ENCODE measurements at regions not wholly inside any gene's neighbourhood (a gene's known extent, or its start where the extent isn't known, plus 50 kb on each side); places are given as distances from the start of the nearest gene placed in this dataset.

DNA sequence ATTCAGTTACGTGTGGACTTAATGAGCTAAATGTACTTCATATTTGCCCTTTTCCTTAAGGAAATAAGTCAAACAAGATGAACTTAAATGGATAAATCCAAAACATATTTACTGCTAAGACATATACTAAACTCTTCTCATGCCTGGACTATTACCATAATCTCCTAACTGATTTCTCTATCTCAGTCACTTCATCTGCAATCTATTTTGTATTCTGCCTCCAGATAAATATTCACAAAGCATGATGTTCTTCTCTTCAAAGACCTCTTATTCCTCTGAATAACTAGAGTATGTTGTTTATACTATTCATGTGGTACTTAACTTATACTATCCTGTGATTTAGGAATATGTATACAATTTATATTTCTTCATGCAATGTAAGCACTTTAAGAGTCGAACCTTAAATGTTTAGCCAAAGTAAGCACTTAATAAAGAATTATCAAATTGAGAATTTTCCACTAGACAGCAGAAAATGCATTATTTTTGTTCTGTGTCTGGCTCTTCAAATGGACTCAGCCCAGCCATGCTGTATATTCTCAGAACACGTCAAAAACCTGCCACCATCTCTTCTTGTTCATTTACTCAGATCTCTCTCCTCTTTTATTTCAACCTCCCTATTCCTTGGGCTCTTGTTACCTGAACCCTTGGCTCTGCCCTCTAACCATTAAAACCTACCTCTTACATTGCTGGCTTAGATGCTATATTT, 79.9 kb upstream of the ARHGAP28 start:
- DNase-seq (ENCODE audit: low spot score) = peak; percentile 65

- DNase-seq (ENCODE audit: low spot score) = no peak
Measured at GRCh38 chr18:6650127-6650507, 79.4 kb upstream of the ARHGAP28 start.

- no peak for DNase-seq (ENCODE audit: low spot score)
Measured at GRCh38 chr18:6650747-6651146, 78.8 kb upstream of the ARHGAP28 start.

GRCh38 chr18:6652098-6652497, 77.4 kb upstream of the ARHGAP28 start:
- no peak for DNase-seq (ENCODE audit: low spot score)

DNA sequence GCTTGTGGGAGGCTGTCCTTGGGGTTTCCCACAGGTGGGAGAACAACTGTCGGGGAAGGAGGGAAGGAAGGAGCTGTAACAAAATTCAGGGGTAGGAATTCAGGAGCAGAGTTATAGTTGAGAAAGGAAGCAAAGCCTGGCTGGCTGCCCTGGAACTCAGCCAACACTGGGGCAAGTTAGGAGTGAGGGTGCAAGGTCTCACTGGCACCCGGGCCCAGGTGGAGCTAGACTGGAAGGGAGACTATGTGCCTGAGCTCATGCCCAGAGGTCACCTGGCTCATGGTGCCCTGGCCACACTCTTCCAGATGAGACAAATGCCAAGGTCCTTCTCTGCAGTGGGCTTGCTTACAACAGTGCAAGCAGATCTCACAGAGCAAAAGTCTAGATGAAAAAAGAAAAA, 75.6 kb upstream of the ARHGAP28 start:
- DNase-seq (ENCODE audit: low spot score) = no peak

DNA sequence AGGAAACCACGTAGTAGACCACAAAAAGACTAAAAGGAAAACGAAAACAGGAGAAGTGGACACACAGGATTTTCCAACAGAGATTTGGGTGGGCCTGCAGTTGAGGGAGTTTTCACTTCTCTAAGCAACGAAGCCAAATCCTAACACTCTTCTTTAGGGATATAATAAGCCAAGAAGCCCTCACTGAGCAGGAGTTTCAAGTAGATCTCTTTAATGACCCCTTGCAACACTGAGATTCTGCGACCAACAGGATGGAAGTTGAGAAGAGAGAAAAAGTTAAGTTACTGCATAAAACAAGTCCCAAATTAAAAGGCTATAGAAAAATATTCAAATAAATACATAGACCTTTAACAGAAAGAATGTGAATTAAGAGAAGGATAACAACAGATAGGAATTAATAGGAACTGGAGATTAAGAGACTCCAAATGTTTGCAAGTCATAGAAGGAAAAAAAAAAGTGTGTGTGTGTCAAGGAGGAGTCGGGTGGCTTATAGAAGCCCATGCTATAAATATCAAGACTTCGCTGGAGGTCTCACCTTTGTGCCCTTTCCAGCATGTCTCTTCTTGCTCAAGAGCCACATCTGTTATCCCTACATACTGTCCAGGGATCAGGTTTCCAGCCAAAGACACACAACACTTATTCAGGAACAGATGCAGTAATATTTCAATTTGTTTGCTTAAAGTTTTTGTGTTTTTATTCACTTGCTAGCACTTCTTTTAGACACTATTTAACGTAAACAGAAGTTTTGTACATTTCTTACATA, 69.4 kb upstream of the ARHGAP28 start:
- peak; percentile 59 for DNase-seq (ENCODE audit: low spot score)

- DNase-seq (ENCODE audit: low spot score) = peak; percentile 66
Measured at GRCh38 chr18:6661692-6662415, 67.7 kb upstream of the ARHGAP28 start.

GRCh38 chr18:6666012-6666685, 63.4 kb upstream of the ARHGAP28 start:
- peak; percentile 39 for DNase-seq (ENCODE audit: low spot score)

DNA sequence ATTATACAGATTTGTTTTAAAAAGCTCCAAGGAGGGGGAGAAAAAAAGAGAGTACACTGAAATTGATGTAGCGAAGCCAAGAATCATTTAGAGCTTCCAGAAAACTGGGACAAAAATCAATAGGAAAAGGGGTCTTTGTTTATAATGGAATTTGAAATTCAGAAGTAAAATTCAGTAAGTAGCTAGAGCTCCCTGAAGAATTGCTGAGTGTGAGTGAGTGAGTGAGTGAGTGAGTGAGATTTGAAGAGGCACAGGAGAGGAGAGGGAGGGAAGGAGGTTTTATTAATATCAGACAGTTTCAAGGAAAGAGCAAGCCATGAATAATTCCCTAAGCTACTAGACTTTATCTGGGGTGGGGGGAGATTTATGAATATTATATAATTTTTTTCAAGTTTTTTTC, 60.7 kb upstream of the ARHGAP28 start:
- DNase-seq (ENCODE audit: low spot score) = peak; percentile 66

DNA sequence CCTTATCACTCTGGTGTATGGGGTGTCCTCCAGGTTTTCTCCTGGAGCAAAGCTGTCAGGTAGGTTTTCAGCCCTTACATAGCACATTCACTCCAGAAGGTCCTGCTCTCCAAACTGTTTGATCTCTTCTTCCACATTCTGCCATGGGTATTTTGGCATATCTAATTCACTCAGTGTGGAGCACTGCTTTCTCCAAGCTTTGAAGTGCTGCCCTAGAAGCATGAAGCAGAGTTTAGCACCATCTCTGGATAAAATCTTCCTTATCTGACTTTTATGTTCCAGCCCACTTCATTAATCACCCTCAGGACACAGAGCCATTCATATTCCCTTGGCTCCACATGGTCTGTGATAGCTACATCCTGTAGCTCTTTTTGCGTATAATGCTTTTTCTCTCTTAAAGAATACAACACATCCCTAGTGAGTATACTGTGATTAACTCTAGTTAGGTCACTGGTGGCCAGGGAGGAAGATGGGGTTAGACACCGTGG, 56.7 kb upstream of the ARHGAP28 start:
- peak; percentile 95 for DNase-seq (ENCODE audit: low spot score)

DNA sequence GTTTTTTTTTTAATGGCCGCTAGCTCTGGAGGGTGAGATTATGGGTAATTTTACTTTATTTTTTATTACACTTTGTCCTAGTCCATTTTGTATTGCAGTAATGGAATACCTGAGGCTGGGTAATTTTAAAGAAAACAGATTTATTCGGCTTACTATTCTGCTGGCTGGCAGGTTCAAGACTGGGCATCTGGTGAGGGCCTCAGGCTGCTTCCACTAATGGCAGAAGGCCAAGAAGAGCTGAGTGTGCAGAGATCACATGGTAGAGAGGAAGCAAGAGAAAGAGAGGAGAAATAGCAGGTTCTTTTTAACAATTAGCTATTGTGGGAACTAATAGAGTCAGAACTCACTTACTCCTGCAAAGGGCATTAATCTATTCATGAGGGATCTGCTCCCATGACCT, 52.4 kb upstream of the ARHGAP28 start:
- DNase-seq (ENCODE audit: low spot score) = no peak

DNA sequence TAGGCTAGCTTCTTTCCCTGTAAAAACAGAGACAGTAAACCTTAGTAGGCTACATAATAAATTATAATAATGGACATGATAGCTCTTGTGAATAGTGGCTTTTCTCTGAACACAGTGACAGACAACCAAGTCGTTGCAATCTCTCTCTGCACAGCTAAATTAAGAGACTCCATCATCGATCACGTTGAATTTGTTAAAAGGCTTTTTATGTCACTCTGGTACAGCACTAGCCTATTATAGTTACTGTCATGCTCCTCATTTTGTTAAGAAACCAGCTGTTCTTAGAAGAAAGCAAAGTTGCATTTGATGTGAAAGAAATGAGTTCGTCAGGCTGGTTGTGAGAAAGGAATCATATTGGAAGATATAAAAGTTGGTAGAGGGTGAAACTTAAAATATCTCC, 50.3 kb upstream of the ARHGAP28 start:
- no peak for DNase-seq (ENCODE audit: low spot score)
